ENCODE measurements at regions not wholly inside any gene's neighbourhood (a gene's known extent, or its start where the extent isn't known, plus 50 kb on each side); places are given as distances from the start of the nearest gene placed in this dataset.

- Histone ChIP-seq H3K9ac (ENCODE audit: low read length) (no peak overlapping the region), H2AFZ (ENCODE audit: low read length) (no peak overlapping the region), H3K4me1 (ENCODE audit: insufficient read depth, low read length, severe bottlenecking) (no peaks in the 10 kb centered on the region), H3K36me3 (ENCODE audit: insufficient read depth, low read length) (no peaks in the 10 kb centered on the region), H3F3A (ENCODE audit: insufficient read depth, low read length) (no peaks in the 10 kb centered on the region), H3K27me3 (ENCODE audit: insufficient read depth, low read length) (0 out of 2 replicates have a peak, but pooled peaks cover 4% of the 10 kb centered on the region), H3K4me3 (ENCODE audit: low read depth, low read length, poor library complexity, severe bottlenecking) (no peak overlapping the region), H4K20me1 (ENCODE audit: insufficient read depth, low read length) (no peaks in the 10 kb centered on the region), H3K9me2 (ENCODE audit: low read depth, low read length) (no peaks in the 10 kb centered on the region), H3K4me2 (ENCODE audit: low read length) (no peak overlapping the region), H3K79me2 (ENCODE audit: insufficient read depth, low read length) (no peaks in the 10 kb centered on the region), H3K9me3 (ENCODE audit: low read length) (no peaks in the 10 kb centered on the region), H3K27ac (ENCODE audit: low read depth, low read length, poor library complexity, severe bottlenecking) (no peak overlapping the region)
- TF ChIP-seq CTCF (IDR thresholded peaks at IDR 0.05; ENCODE audit: low read length) (no peak), EZH2 (IDR thresholded peaks at IDR 0.05; ENCODE audit: borderline replicate concordance, low read length) (no peak)
Observed at GRCh38 chr17:33516645-33517044, 223.6 kb upstream of the ASIC2 start.

- Histone ChIP-seq H2AFZ (ENCODE audit: low read length) (no peak overlapping the region), H3K4me3 (ENCODE audit: low read depth, low read length, poor library complexity, severe bottlenecking) (no peak overlapping the region), H3F3A (ENCODE audit: insufficient read depth, low read length) (no peaks in the 10 kb centered on the region), H3K4me2 (ENCODE audit: low read length) (no peak overlapping the region), H3K79me2 (ENCODE audit: insufficient read depth, low read length) (no peaks in the 10 kb centered on the region), H3K27ac (ENCODE audit: low read depth, low read length, poor library complexity, severe bottlenecking) (no peak overlapping the region), H3K36me3 (ENCODE audit: insufficient read depth, low read length) (no peaks in the 10 kb centered on the region), H3K4me1 (ENCODE audit: insufficient read depth, low read length, severe bottlenecking) (no peaks in the 10 kb centered on the region), H3K9me3 (ENCODE audit: low read length) (no peaks in the 10 kb centered on the region), H3K9ac (ENCODE audit: low read length) (no peak overlapping the region), H3K9me2 (ENCODE audit: low read depth, low read length) (no peaks in the 10 kb centered on the region), H3K27me3 (ENCODE audit: insufficient read depth, low read length) (0 out of 2 replicates have a peak, but pooled peaks cover 4% of the 10 kb centered on the region), H4K20me1 (ENCODE audit: insufficient read depth, low read length) (no peaks in the 10 kb centered on the region)
- TF ChIP-seq CTCF (IDR thresholded peaks at IDR 0.05; ENCODE audit: low read length), result no peak
- TF ChIP-seq EZH2 (IDR thresholded peaks at IDR 0.05; ENCODE audit: borderline replicate concordance, low read length), result no peak
Observed at GRCh38 chr17:33517746-33518145, 224.7 kb upstream of the ASIC2 start.

GRCh38 chr17:33519692-33520091, 226.6 kb upstream of the ASIC2 start:
- Histone ChIP-seq H3K36me3 (ENCODE audit: insufficient read depth, low read length) (no peaks in the 10 kb centered on the region), H3K9me2 (ENCODE audit: low read depth, low read length) (no peaks in the 10 kb centered on the region), H3K27me3 (ENCODE audit: insufficient read depth, low read length) (0 out of 2 replicates have a peak, but pooled peaks cover 4% of the 10 kb centered on the region), H3K9me3 (ENCODE audit: low read length) (no peaks in the 10 kb centered on the region), H4K20me1 (ENCODE audit: insufficient read depth, low read length) (no peaks in the 10 kb centered on the region), H3F3A (ENCODE audit: insufficient read depth, low read length) (no peaks in the 10 kb centered on the region), H3K79me2 (ENCODE audit: insufficient read depth, low read length) (no peaks in the 10 kb centered on the region), H3K4me1 (ENCODE audit: insufficient read depth, low read length, severe bottlenecking) (no peaks in the 10 kb centered on the region), H3K9ac (ENCODE audit: low read length) (no peak overlapping the region), H2AFZ (ENCODE audit: low read length) (no peak overlapping the region), H3K27ac (ENCODE audit: low read depth, low read length, poor library complexity, severe bottlenecking) (no peak overlapping the region), H3K4me3 (ENCODE audit: low read depth, low read length, poor library complexity, severe bottlenecking) (no peak overlapping the region), H3K4me2 (ENCODE audit: low read length) (no peak overlapping the region)
- TF ChIP-seq CTCF (IDR thresholded peaks at IDR 0.05; ENCODE audit: low read length) (no peak), EZH2 (IDR thresholded peaks at IDR 0.05; ENCODE audit: borderline replicate concordance, low read length) (no peak)
